ENCODE measurements at regions not wholly inside any gene's neighbourhood (a gene's known extent, or its start where the extent isn't known, plus 50 kb on each side); places are given as distances from the start of the nearest gene placed in this dataset.

- TF ChIP-seq CTCF (IDR thresholded peaks at IDR 0.05): no peak
- TF ChIP-seq POLR2A (IDR thresholded peaks at IDR 0.05): no peak
Observed at GRCh38 chr6:168817558-168818159, 376.7 kb downstream of the SMOC2 start.
